LNCAP (cell line): ENCODE measurements at regions not wholly inside any gene's neighbourhood (a gene's known extent, or its start where the extent isn't known, plus 50 kb on each side); places are given as distances from the start of the nearest gene placed in this dataset.

Experiments
- TF ChIP-seq, protein P1 (sequence below): fragments of 450-650 bp; IDR thresholded peaks from 2 replicates; pipeline ENCODE4 v1.5.1; 2017; ENCODE audit warnings: mild to moderate bottlenecking

DNA sequence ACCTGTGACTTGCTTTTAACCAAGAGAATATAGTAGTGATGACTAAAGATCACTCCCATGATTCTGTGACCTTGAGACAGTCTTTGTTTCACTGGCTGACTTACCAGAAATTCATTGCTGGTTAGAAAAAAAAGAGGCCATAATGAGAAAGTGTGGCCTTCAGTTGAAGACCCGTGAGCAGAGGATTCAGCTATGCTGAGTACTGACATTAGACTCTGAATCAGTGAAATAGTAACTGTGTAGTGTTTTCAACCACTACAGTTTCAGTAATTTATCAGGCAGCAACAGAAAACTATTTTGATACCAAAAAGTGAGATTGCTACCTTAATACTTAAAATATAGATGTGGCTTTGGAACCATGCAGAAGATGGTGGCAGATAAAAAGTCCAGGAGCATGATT, 298.0 kb upstream of the KCND2 start:
- TF ChIP-seq, protein P1, sequence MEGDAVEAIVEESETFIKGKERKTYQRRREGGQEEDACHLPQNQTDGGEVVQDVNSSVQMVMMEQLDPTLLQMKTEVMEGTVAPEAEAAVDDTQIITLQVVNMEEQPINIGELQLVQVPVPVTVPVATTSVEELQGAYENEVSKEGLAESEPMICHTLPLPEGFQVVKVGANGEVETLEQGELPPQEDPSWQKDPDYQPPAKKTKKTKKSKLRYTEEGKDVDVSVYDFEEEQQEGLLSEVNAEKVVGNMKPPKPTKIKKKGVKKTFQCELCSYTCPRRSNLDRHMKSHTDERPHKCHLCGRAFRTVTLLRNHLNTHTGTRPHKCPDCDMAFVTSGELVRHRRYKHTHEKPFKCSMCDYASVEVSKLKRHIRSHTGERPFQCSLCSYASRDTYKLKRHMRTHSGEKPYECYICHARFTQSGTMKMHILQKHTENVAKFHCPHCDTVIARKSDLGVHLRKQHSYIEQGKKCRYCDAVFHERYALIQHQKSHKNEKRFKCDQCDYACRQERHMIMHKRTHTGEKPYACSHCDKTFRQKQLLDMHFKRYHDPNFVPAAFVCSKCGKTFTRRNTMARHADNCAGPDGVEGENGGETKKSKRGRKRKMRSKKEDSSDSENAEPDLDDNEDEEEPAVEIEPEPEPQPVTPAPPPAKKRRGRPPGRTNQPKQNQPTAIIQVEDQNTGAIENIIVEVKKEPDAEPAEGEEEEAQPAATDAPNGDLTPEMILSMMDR, result no peak

DNA sequence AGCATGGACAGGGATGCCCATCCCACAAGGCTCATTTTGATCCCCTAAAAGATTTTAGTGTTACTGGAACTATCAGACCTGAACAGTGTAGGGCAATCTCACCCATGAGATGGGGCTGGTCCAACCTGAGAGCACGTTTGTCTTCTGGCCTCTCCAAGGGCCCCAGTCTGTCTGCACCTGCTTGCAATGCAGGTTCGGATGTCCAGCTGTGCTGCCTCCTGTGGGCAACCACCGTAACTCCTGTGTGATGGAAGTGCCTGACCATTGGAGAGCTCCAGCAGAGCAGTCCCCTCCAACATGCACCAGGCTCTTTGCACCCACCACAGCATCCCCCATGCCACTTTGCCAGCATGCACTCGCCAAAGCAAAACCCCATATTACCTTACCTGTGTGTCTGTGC, 290.1 kb upstream of the KCND2 start:
- TF ChIP-seq, protein P1, result no peak

DNA sequence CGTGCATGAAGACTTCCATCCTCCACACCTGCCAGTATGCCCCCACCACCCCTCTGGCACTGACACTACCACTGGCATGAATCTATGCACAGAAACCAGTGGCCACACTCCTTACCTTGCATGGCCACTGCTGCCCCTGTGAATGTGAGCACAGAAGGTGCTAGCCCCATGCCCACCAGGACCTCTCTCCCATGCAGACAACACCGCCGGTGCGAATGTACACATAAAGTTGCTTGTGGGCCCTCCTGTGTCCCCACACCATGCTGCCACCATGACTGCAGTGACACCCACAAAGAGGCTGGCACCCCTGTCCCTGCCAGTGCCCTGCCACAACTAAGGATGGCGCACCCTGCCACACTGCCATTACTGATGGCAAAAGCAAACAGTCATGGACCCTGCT, 289.5 kb upstream of the KCND2 start:
- TF ChIP-seq, protein P1, result no peak

DNA sequence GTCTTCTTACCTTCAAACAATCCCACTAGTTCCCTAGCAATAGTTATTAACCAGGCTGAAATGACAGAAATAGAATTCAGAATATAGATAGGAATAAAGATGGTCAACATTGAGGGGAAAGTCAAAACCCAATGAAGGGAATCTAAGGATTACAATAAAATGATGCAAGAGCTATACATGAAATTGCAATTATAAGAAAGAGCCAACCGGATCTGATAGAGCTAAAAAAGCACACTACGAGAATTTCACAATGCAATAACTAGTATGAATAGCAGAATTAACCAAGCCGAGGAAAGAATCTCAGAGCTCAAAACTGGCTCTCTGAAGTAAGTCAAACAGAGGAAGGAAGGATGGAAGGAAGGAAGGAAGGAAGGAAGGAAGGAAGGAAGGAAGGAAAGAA, 288.7 kb upstream of the KCND2 start:
- TF ChIP-seq, protein P1, result no peak

DNA sequence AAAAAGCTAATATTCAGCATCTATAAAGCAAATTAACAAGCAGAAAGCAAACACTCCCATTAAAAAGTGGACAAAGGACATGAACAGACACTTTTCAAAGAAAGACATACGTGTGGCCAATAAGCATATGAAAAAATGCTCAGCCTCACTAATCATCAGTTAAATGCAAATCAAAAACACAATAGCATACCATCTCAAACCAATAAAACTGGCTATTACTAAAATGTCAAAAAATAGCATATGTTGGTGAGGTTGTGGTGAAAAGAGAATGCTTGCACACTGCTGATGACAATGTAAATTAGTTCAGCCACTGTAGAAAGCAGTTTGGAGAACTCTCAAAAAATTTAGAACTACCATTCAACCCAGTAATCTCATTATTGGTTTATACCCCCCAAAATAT, 284.6 kb upstream of the KCND2 start:
- TF ChIP-seq, protein P1, result no peak

DNA sequence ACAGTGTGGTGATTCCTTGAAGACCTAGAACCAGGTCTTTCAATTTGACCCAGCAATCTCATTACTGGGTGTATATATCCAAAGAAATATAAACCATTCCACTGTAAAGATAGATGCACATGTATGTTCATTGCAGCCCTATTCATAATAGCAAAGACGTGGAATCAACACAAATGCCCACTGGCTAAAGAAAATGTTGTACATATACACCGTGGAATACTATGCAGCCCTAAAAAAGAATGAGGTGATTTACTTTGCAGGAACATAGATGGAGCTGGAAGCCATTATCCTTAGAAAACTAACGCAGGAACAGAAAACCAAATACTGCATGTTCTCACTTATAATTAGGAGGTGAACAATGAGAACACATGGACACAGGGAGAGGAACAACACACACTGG, 278.0 kb upstream of the KCND2 start:
- TF ChIP-seq, protein P1, result no peak

DNA sequence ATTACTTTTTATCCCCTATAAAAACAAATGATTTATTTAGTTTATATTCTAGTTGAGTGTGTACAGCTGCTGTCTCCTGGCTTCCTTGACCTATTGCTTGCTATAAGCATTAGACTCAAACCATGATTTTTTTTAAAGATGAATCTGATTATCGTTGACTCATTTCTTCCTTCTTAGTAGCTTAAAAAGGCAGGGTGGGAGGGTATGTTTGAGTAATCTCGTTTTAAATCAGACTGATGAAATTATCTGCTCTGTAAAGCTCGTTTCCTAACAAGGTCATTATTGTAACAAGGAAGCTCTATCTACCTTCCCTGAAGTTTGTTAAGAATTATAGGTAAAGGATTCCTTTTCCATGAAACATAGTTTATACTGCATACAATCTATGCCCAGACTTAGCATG, 276.3 kb upstream of the KCND2 start:
- TF ChIP-seq, protein P1, result no peak

DNA sequence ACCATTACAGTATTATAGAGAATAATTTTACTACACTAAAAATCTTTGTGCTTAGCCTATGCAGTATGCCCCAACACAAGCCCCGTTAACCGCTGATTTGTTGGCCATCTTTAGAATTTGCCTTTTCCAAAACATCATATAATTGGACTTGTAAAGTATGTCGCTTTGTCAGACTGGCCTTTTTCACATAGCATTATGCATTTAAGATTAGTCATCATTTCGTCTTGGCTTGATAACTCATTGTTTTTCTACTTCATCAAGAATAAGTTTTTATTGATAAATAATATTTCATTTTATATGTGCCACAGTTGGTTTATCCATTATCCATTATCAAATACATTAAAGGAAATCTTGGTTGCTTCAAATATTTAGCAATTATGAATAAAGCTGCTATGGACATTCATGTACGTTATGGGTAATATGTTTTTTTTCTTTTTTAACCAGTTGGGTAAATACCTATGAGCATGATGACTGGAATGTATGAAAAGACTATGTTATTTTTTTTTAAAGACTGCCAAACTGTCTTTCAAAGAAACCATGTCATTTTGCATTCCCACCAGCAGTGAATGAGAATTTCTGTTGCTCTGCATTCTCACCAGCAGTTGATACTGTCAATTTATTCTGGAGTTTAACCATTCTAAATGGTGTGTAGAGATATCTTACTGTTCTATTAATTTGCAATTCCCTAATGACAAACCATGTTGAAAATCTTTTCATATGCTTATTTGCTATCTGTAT, 273.1 kb upstream of the KCND2 start:
- TF ChIP-seq, protein P1, result no peak
